Cardiac septum (tissue), 1 donor: ENCODE measurements at regions not wholly inside any gene's neighbourhood (a gene's known extent, or its start where the extent isn't known, plus 50 kb on each side); places are given as distances from the start of the nearest gene placed in this dataset.

Experiments
- DNase-seq: peaks from one replicate; pipeline ENCODE4 v3.0.0-alpha.2; 2020; ENCODE audit warnings: low spot score
- intact Hi-C: fragments of 100-400 bp; cut with DNase I; formaldehyde crosslinking; loops from one replicate; pipeline ENCODE4 v1.14.0; 2022
- donor health status: DM: no; HTN: no; CAD: no.

DNA sequence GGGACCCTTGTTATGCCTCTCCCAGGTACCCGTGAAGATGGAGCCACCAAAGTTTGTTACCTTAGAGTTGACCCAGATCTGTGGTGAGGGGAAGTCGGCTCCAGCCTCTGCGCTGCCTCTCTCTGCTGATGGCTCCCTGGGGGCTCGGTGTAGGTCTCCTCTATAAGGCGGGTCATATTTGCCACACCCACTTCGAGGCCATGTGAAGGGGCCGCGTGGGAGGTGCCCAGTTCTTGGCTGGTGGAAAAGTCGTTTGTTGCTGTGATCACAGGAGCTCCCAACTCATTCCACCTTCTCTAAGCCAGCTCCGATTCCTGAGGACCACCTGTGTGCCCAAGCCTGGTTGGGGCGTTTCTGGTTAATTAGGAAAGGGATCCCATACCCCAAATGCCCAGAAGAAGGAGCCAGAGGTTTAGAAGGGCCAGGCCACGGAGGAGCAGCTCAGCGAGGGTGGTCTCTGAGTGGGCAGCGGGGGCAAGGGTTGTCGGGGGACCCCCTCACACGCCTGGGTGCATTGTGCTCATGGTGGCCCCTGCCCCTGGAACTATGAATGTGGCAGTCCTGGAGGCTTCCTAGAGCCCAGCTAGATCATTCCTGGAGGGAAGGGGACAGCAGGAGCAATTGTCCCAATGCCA is 296.5 kb downstream of the ZNF536 start:
- intact Hi-C loops, result no loop called here
- no peak for DNase-seq

DNA sequence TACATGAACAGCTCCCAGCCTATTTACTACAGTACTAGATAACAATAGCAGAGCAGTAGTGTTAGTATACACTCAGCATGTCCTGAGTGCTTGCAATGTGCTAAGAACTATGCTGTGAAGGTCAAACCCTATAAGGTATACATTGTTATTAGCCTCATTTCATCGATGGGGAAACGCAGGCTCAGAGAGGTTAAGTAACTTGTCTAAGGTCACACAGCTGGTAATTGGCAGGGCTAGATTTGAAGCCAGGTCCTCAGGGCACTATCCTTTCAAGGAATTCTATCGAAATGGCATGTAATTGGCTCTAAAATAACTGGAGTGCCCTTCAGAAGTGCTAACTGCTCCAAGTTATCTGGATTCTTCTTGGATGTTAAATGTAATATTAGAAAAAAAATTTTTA is 295.6 kb downstream of the ZNF536 start:
- DNase-seq, result no peak
- intact Hi-C loops, result no loop called here

DNA sequence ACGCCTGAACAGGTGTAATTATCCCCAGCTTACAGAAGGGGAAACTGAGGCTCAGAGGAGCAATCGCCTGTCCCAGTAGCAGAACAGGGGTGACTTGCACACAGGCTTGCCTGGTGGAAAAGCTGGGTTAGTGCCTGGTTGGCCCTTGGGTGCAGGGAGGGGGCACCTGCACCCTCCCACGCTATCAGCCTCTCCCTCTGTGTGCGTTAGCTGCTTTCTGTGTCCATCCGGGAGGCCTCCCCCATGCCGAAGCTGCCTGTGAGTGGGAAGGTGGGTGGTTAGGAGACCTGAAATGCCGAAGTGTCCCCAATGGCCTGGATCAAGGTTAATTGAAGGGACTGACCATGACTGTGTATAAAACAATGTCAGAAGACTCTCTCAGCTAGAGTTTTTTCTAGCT is 295.0 kb downstream of the ZNF536 start:
- DNase-seq, result no peak
- intact Hi-C loops, result no loop called here

DNA sequence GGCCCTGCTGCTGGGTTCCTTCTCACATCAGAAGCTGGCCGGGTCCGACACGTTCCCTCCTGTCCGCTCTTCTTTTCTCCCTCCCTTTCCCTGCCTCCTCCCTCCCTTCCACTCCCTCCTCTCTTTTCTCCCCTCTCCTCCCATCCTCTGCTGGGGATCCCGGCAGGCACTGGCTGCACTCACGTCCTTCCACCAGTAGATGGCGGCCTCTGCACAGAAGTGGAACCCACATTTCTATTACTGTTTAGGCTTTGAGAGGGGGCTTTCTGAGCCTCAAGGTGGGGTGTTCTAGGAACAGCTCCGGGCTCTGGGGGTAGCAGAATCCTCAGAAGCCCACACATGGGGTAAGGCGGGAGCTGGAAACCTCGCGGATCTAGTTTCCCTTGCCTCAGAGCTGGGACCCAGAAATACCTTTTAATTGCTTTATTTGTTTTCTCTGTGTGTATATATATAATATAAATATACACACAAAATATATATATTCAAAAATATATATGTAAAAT is 294.2 kb downstream of the ZNF536 start:
- no peak for DNase-seq
- intact Hi-C loops, result no loop called here

DNA sequence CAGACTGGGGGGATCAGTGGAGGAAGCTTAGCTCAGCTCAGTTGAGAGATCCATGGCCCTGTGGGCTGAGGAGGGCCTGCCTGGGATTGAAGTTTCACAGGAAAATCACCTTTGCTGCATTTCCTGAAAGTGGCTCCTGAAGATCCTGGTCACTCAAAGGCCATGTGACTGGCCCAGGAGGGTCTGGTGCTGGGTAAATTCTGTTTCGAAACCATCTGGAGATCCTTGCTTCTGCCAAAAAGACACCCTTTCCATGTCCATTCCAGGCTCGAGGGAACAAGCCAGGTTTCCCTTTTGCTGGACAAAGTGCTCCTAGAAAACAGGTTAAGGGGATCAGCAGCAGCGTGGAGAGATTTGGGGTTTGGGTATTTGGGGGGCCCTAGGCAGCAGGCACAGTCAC is 293.3 kb downstream of the ZNF536 start:
- DNase-seq, result no peak
- intact Hi-C loops, result no loop called here

DNA sequence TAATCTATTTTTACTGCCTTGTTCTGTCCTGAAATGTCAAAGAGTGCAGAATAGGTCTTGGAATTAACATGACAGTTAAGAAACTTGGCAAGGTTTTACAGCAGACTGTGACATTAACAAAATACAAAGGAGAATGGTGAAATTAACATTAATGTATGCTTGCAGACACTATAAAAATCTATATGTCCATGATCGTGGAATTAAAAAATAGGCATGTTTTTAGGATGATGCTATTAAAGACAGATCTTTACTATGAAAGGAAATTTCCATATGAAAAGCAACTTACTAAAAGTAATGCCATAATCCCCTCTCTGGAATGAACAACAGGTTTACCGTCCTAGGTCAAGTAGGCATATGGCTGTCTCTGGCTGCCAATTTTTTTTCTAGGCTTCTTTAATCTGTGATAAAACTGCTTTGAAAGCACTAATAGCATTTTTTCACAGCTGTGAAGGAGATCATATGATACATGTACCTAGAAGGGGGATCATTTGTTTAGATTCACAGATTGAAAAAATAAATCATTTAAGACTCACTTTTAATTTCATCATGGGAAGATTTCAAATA is 291.5 kb downstream of the ZNF536 start:
- DNase-seq, result no peak
- intact Hi-C loops, result loop anchor here (5.0 kb wide), 1 partner anchor 441 kb away; no protein-coding TSS in a partner anchor

DNA sequence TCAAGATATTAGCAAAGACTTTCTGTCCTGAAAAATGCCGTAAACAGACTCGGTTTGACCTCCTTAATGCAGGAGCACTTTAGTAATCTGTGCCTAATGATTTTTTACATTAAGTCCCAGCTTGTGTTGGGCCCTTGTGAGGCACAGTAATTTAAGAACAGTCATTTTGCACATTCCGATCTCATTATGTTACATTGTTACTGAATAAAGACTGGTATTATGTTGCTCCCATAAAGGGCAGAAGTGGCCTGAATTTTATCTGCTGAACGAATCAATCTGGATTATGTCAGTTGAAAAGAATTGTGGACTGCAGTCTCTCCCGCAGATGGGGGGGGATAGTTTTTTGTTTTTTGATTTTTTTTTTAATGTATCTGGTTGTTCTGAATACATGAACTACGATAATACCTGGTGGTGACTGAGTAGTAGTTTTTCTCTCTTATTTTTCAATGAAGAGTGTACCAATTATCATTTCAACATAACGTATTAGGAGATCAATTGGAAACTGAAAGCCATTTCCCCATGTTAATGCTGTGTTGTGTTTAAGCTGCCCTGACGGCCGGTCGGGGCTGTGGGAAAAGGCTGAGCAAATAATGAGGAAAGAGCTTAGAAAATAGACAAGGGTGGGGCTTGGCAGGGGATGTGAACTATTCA is 290.2 kb downstream of the ZNF536 start:
- intact Hi-C loops, result loop anchor here (5.0 kb wide), 1 partner anchor 440 kb away; no protein-coding TSS in a partner anchor
- no peak for DNase-seq

DNA sequence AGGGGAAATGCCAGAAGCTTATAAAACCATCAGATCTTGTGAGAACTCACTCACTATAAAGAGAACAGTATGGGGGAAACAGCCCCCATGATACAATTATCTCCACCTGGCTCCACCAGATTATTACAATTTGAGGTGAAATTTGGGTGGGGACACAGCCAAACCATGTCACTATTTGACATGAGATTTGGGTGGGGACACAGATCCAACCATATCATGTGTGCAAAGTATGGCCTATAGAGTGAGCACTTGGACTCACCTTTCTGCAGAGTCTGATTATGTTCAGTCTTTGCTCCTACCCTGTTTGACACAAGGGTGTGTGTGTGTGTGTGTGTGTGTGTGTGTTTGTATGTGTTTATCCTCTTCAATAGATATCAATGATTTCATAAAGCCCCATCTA is 287.5 kb downstream of the ZNF536 start:
- DNase-seq, result no peak
- intact Hi-C loops, result loop anchor here (5.0 kb wide), 1 partner anchor 437 kb away; no protein-coding TSS in a partner anchor

DNA sequence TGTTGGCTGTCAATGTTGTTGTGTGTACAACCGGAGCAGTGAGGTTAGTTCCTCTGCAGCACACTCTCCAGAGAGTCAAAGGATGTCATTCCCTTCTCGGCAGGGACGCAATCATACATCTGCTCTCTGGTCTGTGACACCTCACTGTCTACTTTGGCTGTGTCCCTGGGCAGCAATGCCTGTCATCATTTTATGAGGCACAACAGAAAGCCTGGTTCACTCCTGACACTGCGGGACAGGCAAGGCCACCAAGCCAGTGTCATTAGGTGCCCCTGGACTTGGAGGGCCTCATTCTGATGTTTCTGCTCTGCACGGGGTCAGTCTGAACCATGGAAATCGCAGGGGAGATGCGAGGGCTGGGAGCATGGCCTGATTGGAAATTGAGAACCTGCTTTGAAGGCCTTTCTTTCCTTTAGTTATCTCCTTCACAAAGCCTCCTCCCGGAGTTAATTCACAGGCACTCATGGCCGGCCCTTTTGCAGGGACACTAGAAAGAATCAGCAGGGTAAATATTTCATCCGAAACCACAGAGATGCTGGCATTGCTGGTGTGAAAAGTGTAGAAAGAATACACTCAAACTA is 284.4 kb downstream of the ZNF536 start:
- no peak for DNase-seq
- intact Hi-C loops, result no loop called here

DNA sequence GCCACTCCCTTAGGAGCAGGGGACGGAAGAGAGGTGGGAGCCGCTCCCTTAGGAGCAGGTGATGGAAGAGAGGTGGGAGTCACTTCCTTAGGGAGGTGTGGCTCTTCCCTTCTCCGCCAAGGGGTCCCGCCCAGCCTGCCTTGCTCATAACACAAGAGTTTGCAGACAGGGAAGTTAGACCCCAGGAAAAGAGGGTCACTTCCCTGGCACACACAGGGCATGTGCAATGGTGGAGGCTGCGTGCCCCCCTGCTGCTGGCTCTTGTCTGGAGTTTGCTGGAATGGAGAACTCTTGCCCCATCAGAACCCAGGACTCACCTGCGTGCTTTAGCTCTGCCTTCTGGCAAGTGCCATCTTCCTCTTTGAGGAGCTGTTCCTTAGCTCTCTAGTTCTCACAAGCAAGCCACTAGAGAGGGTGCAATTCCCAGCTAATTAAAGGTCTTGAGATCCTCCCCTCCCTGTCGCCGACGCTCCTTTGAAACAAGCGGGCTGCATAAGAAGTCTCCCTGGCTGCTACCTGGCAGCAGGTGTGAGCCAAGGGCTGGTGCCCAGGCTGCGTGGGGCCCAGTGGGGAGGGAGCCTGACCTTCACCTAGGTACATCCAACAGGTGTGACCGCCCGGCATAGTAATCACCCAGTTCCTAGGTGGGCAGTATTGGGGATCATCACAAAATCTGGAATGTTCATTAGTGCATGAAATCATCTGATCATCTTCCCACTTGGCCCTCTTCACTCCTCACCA is 281.6 kb downstream of the ZNF536 start:
- no peak for DNase-seq
- intact Hi-C loops, result no loop called here

DNA sequence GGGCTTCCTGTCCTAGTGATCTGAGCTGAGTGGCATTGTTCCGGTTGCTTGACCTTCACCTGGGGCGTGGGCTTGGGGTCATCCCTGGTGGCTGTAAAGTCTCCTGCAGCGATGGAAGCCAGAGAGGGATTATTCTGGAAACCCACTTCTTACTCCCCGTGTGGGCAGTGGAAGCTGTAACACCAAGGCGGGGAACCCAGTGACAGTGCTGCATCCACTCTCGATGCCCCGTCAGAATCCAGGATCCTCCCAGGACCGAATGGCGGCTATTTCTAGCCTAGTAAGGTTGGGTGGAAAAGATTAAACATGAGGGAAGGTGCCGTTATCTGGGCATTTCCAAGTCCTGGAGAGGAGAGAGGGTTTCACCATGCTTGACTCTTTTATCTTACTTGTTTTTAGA is 280.6 kb downstream of the ZNF536 start:
- DNase-seq, result no peak
- intact Hi-C loops, result no loop called here

DNA sequence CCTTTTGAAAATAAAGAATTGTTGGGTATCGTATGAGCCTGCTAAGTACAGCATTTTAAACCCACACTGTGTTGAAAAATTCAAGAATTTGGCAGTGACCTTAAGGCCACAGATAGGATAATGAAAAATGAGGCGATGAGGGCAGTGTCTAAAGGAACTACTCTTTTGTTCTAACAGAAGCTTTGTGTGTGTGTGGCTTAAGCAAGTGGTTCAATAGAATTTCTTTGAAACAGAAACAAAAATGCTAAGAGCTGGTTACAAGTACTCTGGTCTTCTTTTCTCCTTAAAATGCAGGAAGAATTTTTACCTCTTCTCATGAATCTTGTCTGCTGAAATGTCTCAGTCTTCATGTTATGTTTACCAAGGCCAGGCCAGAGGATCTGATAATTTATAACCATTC is 279.5 kb downstream of the ZNF536 start:
- intact Hi-C loops, result no loop called here
- DNase-seq, result no peak

DNA sequence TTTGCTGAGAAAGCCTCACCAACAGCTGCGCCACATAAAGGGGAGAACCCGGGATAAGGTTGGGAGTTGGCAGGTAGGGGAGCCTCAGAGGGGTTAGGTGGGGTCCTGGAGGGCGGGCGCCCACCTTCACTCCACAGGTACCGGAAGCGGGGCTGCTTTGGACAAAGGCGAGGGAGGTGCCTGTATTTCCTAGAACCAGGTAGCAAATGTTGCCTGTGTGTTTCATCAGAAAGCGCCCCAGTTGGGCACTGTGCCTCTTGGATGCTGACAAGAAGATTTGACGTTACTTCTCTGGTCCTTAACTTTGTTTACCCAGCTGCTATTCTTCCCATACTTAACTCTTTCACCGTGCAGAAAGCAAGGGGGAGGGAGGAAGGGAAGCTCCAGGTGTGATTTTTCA is 278.9 kb downstream of the ZNF536 start:
- intact Hi-C loops, result no loop called here
- no peak for DNase-seq

DNA sequence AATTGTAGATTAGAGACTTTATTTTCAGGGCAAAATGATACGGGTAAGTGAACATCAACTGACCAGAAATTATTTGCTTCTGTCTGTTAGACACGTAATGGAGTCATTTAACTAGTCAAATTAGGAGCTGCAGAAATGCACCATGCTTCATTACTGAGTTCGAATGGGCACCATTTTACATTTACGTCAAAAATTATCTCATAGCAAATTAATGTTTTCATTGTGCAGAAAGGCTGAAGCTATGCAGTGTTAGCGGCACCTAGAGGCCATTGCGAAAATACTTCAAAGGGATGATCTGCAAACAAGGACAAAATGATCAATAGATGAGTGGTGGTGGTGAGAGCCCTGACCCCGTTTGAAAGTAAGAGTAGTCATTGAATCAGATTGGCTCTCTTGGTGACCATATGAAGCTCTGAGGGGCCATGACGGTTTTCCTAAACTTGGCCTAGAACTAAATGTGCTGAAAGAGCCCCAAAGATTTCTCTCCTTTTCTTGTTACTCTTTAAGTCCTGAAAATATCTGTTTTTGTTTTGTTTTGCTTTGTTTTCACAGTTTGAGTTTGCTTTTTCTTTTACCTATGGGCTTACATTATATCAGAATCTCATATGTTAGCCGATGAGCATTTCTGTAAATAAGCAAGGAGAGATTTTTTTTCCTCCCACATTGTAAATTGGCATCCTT is 277.9 kb downstream of the ZNF536 start:
- intact Hi-C loops, result loop anchor here (5.0 kb wide), 1 partner anchor 428 kb away; no protein-coding TSS in a partner anchor
- DNase-seq, result no peak

DNA sequence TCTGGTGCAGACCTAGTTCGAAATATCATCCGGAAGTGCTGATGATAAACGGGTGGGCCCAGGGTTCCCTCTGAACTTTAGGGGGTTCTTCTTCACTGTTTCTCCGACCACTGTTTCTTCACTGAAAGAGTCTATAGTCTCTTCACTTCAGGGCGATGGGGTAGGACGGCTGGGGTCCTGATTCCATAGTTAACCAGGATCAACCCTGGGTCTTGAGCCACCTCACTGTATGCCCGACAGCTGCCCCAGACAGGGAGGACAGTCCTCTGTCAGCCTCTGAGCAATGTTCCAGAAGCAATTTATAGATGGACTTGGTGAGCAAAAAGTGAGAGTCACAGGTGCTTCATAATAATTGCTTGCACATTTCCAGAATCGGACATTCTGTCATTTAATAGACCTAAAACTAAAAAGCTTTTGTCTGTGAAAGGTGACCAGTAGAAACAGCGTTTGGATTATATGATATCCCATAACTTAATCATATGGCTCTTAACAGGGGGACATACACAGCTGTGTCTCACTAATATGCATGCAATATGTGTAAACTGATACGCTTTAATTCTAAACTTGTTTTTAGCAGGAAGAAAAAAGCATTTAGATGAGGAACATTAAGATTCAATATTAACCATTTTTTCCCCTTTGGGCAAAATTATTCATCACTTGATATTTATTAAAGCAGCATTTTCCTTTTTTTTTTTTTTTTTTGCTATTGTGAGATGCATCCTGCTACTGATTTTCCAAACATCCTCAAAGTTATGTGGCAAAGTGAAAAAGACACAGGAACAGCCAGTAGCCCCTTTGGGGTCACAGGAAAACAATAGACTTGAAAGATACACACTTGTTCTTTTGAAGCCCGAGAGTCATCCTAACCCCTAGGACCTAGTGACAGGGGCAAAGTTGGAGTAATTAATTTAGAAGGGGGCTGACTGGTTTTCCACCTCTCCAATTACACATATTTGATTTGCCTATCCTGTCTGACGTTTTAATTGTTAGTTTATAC is 277.0 kb downstream of the ZNF536 start:
- no peak for DNase-seq
- intact Hi-C loops, result loop anchor here (5.0 kb wide), 1 partner anchor 427 kb away; no protein-coding TSS in a partner anchor

DNA sequence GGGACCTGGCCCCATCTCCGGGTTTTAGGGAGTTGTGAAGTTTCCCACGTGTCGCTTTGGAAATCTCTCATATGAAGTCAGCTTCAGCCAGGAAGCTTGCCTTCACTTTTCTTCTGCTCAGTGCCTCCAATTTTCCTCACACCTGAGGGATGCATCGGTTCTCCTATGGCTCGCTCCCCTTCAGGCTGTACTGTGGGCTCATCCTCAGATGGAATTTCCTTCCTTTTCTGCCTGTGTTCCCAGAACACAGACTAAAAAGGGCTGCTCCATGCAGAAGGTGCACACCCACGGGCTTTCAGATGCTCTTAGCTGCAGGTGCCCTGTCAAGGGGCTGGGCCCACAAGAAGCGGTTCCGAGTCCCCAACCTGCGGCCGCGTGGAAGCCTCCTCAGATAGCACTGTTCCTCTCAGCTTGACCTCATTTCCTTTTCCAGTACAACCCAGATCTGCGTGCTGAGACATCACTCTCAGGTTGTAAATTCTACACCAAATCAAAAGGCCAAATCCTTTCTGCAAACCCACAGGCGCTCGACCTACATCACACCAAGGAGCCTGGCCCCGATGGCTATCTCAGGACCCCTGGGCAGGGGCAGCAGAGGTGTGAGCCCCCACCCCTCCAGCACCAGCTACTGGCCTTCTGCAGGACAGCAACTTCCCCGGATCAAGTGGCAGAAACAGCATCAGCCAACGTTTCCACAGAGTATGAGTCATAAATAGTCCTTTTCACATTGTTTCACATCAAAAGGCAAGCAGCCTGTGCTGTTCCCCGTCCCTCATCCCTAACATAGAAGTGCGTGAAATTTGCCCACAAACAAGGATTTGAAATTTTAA is 275.9 kb downstream of the ZNF536 start:
- no peak for DNase-seq
- intact Hi-C loops, result loop anchor here (5.0 kb wide), 1 partner anchor 426 kb away; no protein-coding TSS in a partner anchor

DNA sequence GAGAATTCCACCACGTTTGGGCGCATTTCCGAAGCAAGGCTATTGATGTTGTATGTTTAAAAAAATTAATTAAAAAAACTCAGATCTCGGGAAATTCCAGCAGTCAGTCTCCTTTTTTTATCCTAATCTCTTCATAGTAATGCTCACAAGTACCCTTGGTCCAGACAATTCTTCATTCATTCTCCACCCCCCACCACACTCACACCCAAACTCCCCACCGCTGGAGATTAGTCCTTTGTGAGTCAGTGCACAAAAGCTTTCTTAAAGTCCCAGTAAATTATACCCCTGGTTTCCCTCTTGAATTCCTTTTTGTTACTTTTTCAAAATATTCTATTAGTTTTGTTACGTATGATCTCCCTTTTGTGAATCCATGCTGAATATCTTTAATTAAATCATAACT is 274.6 kb downstream of the ZNF536 start:
- intact Hi-C loops, result loop anchor here (5.0 kb wide), 1 partner anchor 425 kb away; no protein-coding TSS in a partner anchor

More for the DNA sequence above, 274.6 kb downstream of the ZNF536 start:
- no peak for DNase-seq
